SK-N-SH (cell line): ENCODE measurements at regions not wholly inside any gene's neighbourhood (a gene's known extent, or its start where the extent isn't known, plus 50 kb on each side); places are given as distances from the start of the nearest gene placed in this dataset.

ENCODE experiments used
- CHD2 ChIP-seq: fragments of 150-350 bp; IDR thresholded peaks from 2 replicates; pipeline ENCODE4 v1.6.1; 2018; ENCODE audit warnings: low read length; ENCODE audit not compliant: partially characterized antibody
- CTCF ChIP-seq: fragments of 200-600 bp; sonication (generic); IDR thresholded peaks from 2 replicates; pipeline ENCODE4 v1.6.1; 2017; ENCODE audit warnings: antibody characterized with exemption, mild to moderate bottlenecking, moderate library complexity
- EP300 ChIP-seq, 2 experiments: IDR thresholded peaks; 2 replicates each; pipeline versions ENCODE4 v1.4.0 to v1.6.1; 2012; ENCODE audit warnings: borderline replicate concordance in 1 of 2, low read depth in 1 of 2, low read length in 1 of 2
- EZH2phosphoT487 ChIP-seq: fragments of 200-600 bp; sonication (generic); IDR thresholded peaks from 2 replicates; pipeline ENCODE4 v1.6.1; 2017; ENCODE audit warnings: low read depth, mixed run types, mild to moderate bottlenecking, antibody characterized with exemption, moderate library complexity, borderline replicate concordance
- FOXJ3 ChIP-seq: sonication (generic); formaldehyde crosslinking; IDR thresholded peaks from 2 replicates; pipeline ENCODE4 v1.5.1; 2020; ENCODE audit warnings: mild to moderate bottlenecking, missing genetic modification reagents
- FOXM1 ChIP-seq: IDR thresholded peaks from 2 replicates; pipeline ENCODE4 v1.4.0; 2012; ENCODE audit warnings: low read depth, mild to moderate bottlenecking
- GABPA ChIP-seq: IDR thresholded peaks from 2 replicates; pipeline ENCODE4 v1.4.0; 2012; ENCODE audit warnings: low read depth, mild to moderate bottlenecking
- JUND ChIP-seq: IDR thresholded peaks from 2 replicates; pipeline ENCODE4 v1.4.0; 2012
- MXI1 ChIP-seq: IDR thresholded peaks from 2 replicates; pipeline ENCODE4 v1.6.1; 2012; ENCODE audit warnings: mild to moderate bottlenecking, low read depth, low read length, improper control_type of control experiment
- REST ChIP-seq: IDR thresholded peaks from 2 replicates; pipeline ENCODE4 v1.6.1; 2012; ENCODE audit warnings: mild to moderate bottlenecking, low read depth, low read length, moderate library complexity
- RXRA ChIP-seq: IDR thresholded peaks from 2 replicates; pipeline ENCODE4 v1.4.0; 2012; ENCODE audit warnings: low read depth, mild to moderate bottlenecking, borderline replicate concordance
- USF2 ChIP-seq: fragments of 150-350 bp; IDR thresholded peaks from 2 replicates; pipeline ENCODE4 v1.6.1; 2017; ENCODE audit warnings: antibody characterized with exemption, low read length, low read depth, borderline replicate concordance
- YY1 ChIP-seq: IDR thresholded peaks from 2 replicates; pipeline ENCODE4 v1.4.0; 2012; ENCODE audit warnings: low read depth, mild to moderate bottlenecking

- TF ChIP-seq JUND (no peak), YY1 (no peak), CTCF (no peak), MXI1 (no peak), RXRA (no peak), EZH2phosphoT487 (no peak), FOXM1 (no peak), REST (no peak), EP300 (IDR thresholded peaks at IDR 0.05; ENCODE audit: borderline replicate concordance in 1 of 2, low read depth in 1 of 2, low read length in 1 of 2) (no peak), USF2 (no peak), FOXJ3 (CRISPR knock-in tag) (no peak), CHD2 (no peak), GABPA (no peak)
Measured at GRCh38 chr2:150643114-150643725, 155.8 kb upstream of the RND3 start.
